HG03135 (cell line): ENCODE measurements at regions not wholly inside any gene's neighbourhood (a gene's known extent, or its start where the extent isn't known, plus 50 kb on each side); places are given as distances from the start of the nearest gene placed in this dataset.

Source experiments
- ATAC-seq: cut with Tn5 transposase; IDR thresholded peaks from one replicate; pipeline ENCODE4 v1.9.1; 2021; ENCODE audit warnings: mild to moderate bottlenecking, moderate library complexity; ENCODE audit not compliant: unreplicated experiment

- no peak for ATAC-seq
These were observed 55.0 kb upstream of the PKDCC start for GRCh38 chr2:41992671-41993434.

DNA sequence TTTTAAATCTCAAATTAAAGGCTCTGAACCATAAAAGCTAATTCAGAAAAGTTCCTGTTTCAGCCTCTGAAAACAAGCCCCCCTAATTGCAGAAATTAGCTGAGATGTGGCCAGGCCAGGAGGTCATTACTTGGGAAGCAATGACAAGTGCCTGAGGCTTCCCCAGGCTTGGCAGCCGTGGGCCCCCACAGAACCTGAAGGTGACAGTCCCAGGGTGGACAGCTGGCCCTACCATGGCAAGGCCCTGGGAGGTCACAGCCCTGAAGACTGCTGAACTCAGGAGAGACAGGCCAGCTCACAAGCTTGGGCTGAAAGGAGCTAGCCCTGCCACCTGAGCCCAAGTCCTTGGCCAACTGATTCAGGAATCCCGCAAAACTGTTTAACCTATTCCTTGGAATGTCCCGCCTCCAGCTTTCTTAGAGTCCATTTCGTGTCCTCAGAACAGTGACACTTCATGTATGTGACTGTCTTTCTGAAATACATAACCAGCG, 54.3 kb upstream of the PKDCC start:
- ATAC-seq = no peak

GRCh38 chr2:41994233-41994637, 53.6 kb upstream of the PKDCC start:
- no peak for ATAC-seq

DNA sequence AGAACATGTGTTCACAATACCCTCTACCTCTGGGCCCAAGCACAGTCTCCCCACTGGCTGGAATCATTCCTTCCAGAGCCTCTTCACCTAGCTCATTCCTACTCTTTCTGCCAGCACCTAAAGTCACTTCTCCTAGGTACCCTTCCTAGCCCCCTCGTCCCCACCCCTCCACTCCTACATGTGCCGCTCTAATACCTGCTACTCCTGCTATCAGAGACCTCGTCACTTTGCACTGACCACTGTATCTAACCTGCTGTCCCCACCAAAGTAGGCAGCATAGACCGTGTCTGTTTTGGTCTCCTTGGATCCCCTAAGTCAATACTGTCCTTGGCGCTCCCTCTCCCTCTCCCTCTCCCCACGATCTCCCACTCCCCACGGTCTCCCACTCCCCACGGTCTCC, 53.2 kb upstream of the PKDCC start:
- ATAC-seq = no peak

DNA sequence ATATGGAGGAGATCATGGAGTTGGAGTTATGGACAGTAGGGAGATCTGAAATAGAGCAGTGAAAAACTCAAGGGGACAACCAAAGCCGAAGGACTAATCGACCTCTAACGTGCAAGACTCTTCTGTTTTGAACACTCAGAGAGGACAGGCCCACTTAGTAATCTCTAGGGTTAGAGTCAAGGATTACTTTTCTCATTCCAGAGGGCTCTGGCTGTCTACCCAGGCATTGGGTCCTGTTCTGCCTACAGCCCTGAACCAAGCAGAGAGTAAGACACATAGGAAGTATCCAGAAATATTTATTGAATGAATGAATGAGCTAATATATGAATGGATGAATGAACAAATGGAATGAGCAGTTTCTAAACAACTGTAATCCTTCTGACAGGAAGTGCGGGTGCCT, 50.3 kb upstream of the PKDCC start:
- ATAC-seq = no peak
